ENCODE measurements at regions not wholly inside any gene's neighbourhood (a gene's known extent, or its start where the extent isn't known, plus 50 kb on each side); places are given as distances from the start of the nearest gene placed in this dataset.

DNA sequence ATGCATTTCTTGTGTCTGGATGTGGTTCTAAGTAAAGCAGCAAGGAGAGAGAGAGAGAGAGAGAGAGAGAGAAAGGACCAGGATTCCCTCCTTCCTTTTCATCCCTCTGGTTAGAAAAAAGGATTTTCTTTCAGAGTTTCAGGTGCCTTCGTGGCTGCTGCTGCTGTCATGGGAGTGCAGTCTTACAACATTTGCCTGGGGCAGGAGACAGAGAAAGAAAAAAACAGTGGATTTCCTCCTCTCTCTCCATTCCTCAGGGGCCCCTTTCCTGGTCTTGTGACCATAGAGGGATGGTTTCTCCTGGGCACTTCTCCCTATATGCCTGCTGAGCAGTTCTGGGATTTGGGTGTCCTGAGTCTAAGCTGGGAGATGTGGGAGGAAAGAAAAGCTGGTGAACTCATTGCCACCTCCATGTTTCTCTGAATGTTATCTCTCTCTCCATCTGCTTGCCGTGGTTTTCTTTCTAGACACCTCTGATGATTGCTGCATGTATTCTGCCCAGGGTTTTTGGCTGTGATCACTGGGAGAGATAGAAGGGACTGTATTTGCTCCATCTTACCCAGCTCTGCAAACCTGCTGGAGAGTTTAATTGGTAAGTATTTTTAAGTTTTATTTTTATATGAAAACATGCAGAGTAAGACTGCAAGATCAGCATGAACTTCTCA is 142.4 kb upstream of the RGMA start:
- Histone ChIP-seq H3K4me3 (ENCODE audit: low read length, poor library complexity, severe bottlenecking) (peak overlapping the region; percentile 19), H3K4me1 (ENCODE audit: insufficient read depth, low read length, poor library complexity, severe bottlenecking) (peaks cover 17% of the 10 kb centered on the region), H2AFZ (ENCODE audit: low read length) (peak overlapping the region; percentile 62), H3K36me3 (ENCODE audit: insufficient read depth, low read length) (no peaks in the 10 kb centered on the region), H3K4me2 (ENCODE audit: low read depth, low read length, poor library complexity, severe bottlenecking) (peak overlapping the region; percentile 50), H3K27me3 (ENCODE audit: insufficient read depth, low read length, poor library complexity, severe bottlenecking) (no peaks in the 10 kb centered on the region), H4K20me1 (ENCODE audit: insufficient read depth, low read length, poor library complexity, severe bottlenecking) (no peaks in the 10 kb centered on the region), H3K79me2 (ENCODE audit: insufficient read depth, low read length) (no peaks in the 10 kb centered on the region), H3K9me3 (ENCODE audit: insufficient read depth, low read depth, low read length) (no peaks in the 10 kb centered on the region), H3F3A (ENCODE audit: low read depth) (no peaks in the 10 kb centered on the region), H3K9me2 (replicated peaks; ENCODE audit: low read depth, low read length) (no peaks in the 10 kb centered on the region), H3K9ac (ENCODE audit: low read depth, low read length, poor library complexity, severe bottlenecking) (no peak overlapping the region)
- no peak for TF ChIP-seq EZH2phosphoT487 (IDR thresholded peaks at IDR 0.05; ENCODE audit: borderline replicate concordance)
- TF ChIP-seq, protein P1, sequence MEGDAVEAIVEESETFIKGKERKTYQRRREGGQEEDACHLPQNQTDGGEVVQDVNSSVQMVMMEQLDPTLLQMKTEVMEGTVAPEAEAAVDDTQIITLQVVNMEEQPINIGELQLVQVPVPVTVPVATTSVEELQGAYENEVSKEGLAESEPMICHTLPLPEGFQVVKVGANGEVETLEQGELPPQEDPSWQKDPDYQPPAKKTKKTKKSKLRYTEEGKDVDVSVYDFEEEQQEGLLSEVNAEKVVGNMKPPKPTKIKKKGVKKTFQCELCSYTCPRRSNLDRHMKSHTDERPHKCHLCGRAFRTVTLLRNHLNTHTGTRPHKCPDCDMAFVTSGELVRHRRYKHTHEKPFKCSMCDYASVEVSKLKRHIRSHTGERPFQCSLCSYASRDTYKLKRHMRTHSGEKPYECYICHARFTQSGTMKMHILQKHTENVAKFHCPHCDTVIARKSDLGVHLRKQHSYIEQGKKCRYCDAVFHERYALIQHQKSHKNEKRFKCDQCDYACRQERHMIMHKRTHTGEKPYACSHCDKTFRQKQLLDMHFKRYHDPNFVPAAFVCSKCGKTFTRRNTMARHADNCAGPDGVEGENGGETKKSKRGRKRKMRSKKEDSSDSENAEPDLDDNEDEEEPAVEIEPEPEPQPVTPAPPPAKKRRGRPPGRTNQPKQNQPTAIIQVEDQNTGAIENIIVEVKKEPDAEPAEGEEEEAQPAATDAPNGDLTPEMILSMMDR (conservative IDR thresholded peaks at IDR 0.05; ENCODE audit: low read length) = no peak

DNA sequence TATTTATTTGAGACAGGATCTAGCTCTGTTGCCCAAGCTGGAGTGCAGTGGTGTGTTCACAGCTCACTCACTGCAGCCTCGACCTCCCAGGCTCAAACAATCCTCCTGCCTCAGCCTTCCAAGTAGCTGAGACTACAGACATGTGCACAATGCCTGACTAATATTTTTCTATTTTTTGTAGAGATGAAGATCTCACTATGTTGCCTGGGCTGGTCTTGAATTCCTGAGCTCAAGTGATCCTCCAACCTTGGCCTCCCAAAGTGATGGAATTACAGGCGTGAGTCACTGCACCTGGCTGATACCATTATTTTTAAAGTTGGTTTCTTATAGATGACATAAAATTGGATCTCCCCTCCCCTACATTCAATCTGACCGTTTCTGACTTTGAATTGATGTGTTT is 139.5 kb upstream of the RGMA start:
- Histone ChIP-seq H3K27me3 (ENCODE audit: insufficient read depth, low read length, poor library complexity, severe bottlenecking) (no peaks in the 10 kb centered on the region), H2AFZ (ENCODE audit: low read length) (no peak overlapping the region)

GRCh38 chr15:93223803-93224202 is 134.8 kb upstream of the RGMA start:
- H4K20me1 ChIP-seq (ENCODE audit: insufficient read depth, low read length, poor library complexity, severe bottlenecking) = no peaks in the 10 kb centered on the region
- no peaks in the 10 kb centered on the region for H3K36me3 ChIP-seq (ENCODE audit: insufficient read depth, low read length)
- no peaks in the 10 kb centered on the region for H3K9me2 ChIP-seq (replicated peaks; ENCODE audit: low read depth, low read length)

More for the DNA sequence above, 139.5 kb upstream of the RGMA start:
- no peak overlapping the region for H3K9ac ChIP-seq (ENCODE audit: low read depth, low read length, poor library complexity, severe bottlenecking)
- H3F3A ChIP-seq (ENCODE audit: low read depth) = no peaks in the 10 kb centered on the region
- no peaks in the 10 kb centered on the region for H3K79me2 ChIP-seq (ENCODE audit: insufficient read depth, low read length)
- H3K36me3 ChIP-seq (ENCODE audit: insufficient read depth, low read length) = no peaks in the 10 kb centered on the region
- no peaks in the 10 kb centered on the region for H4K20me1 ChIP-seq (ENCODE audit: insufficient read depth, low read length, poor library complexity, severe bottlenecking)
- no peaks in the 10 kb centered on the region for H3K9me2 ChIP-seq (replicated peaks; ENCODE audit: low read depth, low read length)
- H3K9me3 ChIP-seq (ENCODE audit: insufficient read depth, low read depth, low read length) = no peaks in the 10 kb centered on the region
- no peak for TF ChIP-seq EZH2phosphoT487 (IDR thresholded peaks at IDR 0.05; ENCODE audit: borderline replicate concordance)
- TF ChIP-seq, protein P1 (conservative IDR thresholded peaks at IDR 0.05; ENCODE audit: low read length) = no peak
- no peak overlapping the region for H3K4me3 ChIP-seq (ENCODE audit: low read length, poor library complexity, severe bottlenecking)
- no peak overlapping the region for H3K4me2 ChIP-seq (ENCODE audit: low read depth, low read length, poor library complexity, severe bottlenecking)
- H3K4me1 ChIP-seq (ENCODE audit: insufficient read depth, low read length, poor library complexity, severe bottlenecking) = peaks cover 17% of the 10 kb centered on the region

More at GRCh38 chr15:93223803-93224202, 134.8 kb upstream of the RGMA start:
- Histone ChIP-seq H3K4me2 (ENCODE audit: low read depth, low read length, poor library complexity, severe bottlenecking) (no peak overlapping the region), H3F3A (ENCODE audit: low read depth) (no peaks in the 10 kb centered on the region), H3K9me3 (ENCODE audit: insufficient read depth, low read depth, low read length) (no peaks in the 10 kb centered on the region), H3K9ac (ENCODE audit: low read depth, low read length, poor library complexity, severe bottlenecking) (no peak overlapping the region), H3K27me3 (ENCODE audit: insufficient read depth, low read length, poor library complexity, severe bottlenecking) (no peaks in the 10 kb centered on the region), H3K4me3 (ENCODE audit: low read length, poor library complexity, severe bottlenecking) (no peak overlapping the region), H3K4me1 (ENCODE audit: insufficient read depth, low read length, poor library complexity, severe bottlenecking) (no peaks in the 10 kb centered on the region), H3K79me2 (ENCODE audit: insufficient read depth, low read length) (no peaks in the 10 kb centered on the region), H2AFZ (ENCODE audit: low read length) (no peak overlapping the region)
- no peak for TF ChIP-seq EZH2phosphoT487 (IDR thresholded peaks at IDR 0.05; ENCODE audit: borderline replicate concordance)
- TF ChIP-seq, protein P1 (conservative IDR thresholded peaks at IDR 0.05; ENCODE audit: low read length) = no peak

Measured in Loucy (cell line).